WTC11 (cell line): ENCODE measurements at regions not wholly inside any gene's neighbourhood (a gene's known extent, or its start where the extent isn't known, plus 50 kb on each side); places are given as distances from the start of the nearest gene placed in this dataset.

Source experiments
- CBFB ChIP-seq: sonication (generic); formaldehyde crosslinking; IDR thresholded peaks from 2 replicates; pipeline ENCODE4 v1.8.1; 2022; ENCODE audit warnings: mild to moderate bottlenecking, low read depth, missing genetic modification reagents
- EMX1 ChIP-seq: fragments of 250-450 bp; sonication (Bioruptor Pico); IDR thresholded peaks from 2 replicates; pipeline ENCODE4 v1.8.0; 2021; ENCODE audit warnings: mild to moderate bottlenecking
- ETV6 ChIP-seq: sonication (generic); formaldehyde crosslinking; IDR thresholded peaks from 2 replicates; pipeline ENCODE4 v1.8.1; 2022; ENCODE audit warnings: mild to moderate bottlenecking, missing genetic modification reagents
- FOXJ3 ChIP-seq: sonication (generic); formaldehyde crosslinking; IDR thresholded peaks from 2 replicates; pipeline ENCODE4 v1.9.0; 2021; ENCODE audit warnings: missing genetic modification reagents, mild to moderate bottlenecking, borderline replicate concordance
- FOXK1 ChIP-seq: sonication (generic); formaldehyde crosslinking; IDR thresholded peaks from 2 replicates; pipeline ENCODE4 v1.8.0; 2022; ENCODE audit warnings: mild to moderate bottlenecking, moderate library complexity, missing genetic modification reagents
- GABPB1 ChIP-seq: sonication (generic); formaldehyde crosslinking; IDR thresholded peaks from 2 replicates; pipeline ENCODE4 v1.8.1; 2023; ENCODE audit warnings: mild to moderate bottlenecking, missing genetic modification reagents
- JUN ChIP-seq: sonication (generic); formaldehyde crosslinking; IDR thresholded peaks from 2 replicates; pipeline ENCODE4 v1.8.0; 2023; ENCODE audit warnings: mild to moderate bottlenecking, missing genetic modification reagents
- NR1H2 ChIP-seq: sonication (generic); formaldehyde crosslinking; IDR thresholded peaks from 2 replicates; pipeline ENCODE4 v1.9.0; 2021; ENCODE audit warnings: mild to moderate bottlenecking, moderate library complexity, missing genetic modification reagents
- NR3C1 ChIP-seq: sonication (generic); formaldehyde crosslinking; conservative IDR thresholded peaks from 2 replicates; pipeline ENCODE4 v1.8.1; 2023; ENCODE audit warnings: low read depth, mild to moderate bottlenecking, missing genetic modification reagents
- TEAD1 ChIP-seq: sonication (generic); formaldehyde crosslinking; IDR thresholded peaks from 2 replicates; pipeline ENCODE4 v1.8.0; 2022; ENCODE audit warnings: mild to moderate bottlenecking, missing genetic modification reagents
- TP53 ChIP-seq: sonication (generic); formaldehyde crosslinking; IDR thresholded peaks from 2 replicates; pipeline ENCODE4 v1.8.1; 2023; ENCODE audit warnings: mild to moderate bottlenecking, missing genetic modification reagents
- ZBTB21 ChIP-seq: sonication (generic); formaldehyde crosslinking; IDR thresholded peaks from 2 replicates; pipeline ENCODE4 v1.8.1; 2023; ENCODE audit warnings: mild to moderate bottlenecking, missing genetic modification reagents, borderline replicate concordance
- ZNF232 ChIP-seq: sonication (generic); formaldehyde crosslinking; IDR thresholded peaks from 2 replicates; pipeline ENCODE4 v1.8.0; 2022; ENCODE audit warnings: mild to moderate bottlenecking, missing genetic modification reagents
- ZNF263 ChIP-seq: sonication (generic); formaldehyde crosslinking; IDR thresholded peaks from 2 replicates; pipeline ENCODE4 v1.8.1; 2022; ENCODE audit warnings: low read depth, mild to moderate bottlenecking, moderate library complexity, missing genetic modification reagents
- ZNF317 ChIP-seq: sonication (generic); formaldehyde crosslinking; IDR thresholded peaks from 2 replicates; pipeline ENCODE4 v1.8.1; 2023; ENCODE audit warnings: low read depth, mild to moderate bottlenecking, moderate library complexity, missing genetic modification reagents, borderline replicate concordance
- ZNF423 ChIP-seq: fragments of 250-450 bp; sonication (Bioruptor Pico); IDR thresholded peaks from 2 replicates; pipeline ENCODE4 v2.1.2; 2022; ENCODE audit warnings: mild to moderate bottlenecking, moderate library complexity
- ZNF532 ChIP-seq: fragments of 250-450 bp; sonication (Bioruptor Pico); IDR thresholded peaks from 2 replicates; pipeline ENCODE4 v1.9.0; 2021; ENCODE audit warnings: mild to moderate bottlenecking, borderline replicate concordance
- TF ChIP-seq, protein P1 (sequence below): sonication (generic); formaldehyde crosslinking; IDR thresholded peaks from 2 replicates; pipeline ENCODE4 v1.8.1; 2023; ENCODE audit warnings: mild to moderate bottlenecking, missing genetic modification reagents, borderline replicate concordance
- TF ChIP-seq, protein P2 (sequence below): fragments of 250-450 bp; sonication (Bioruptor Pico); IDR thresholded peaks from 2 replicates; pipeline ENCODE4 v1.9.0; 2021; ENCODE audit warnings: moderate library complexity, mild to moderate bottlenecking, inconsistent platforms, borderline replicate concordance
- TF ChIP-seq, protein P3 (sequence below): sonication (generic); formaldehyde crosslinking; IDR thresholded peaks from 2 replicates; pipeline ENCODE4 v1.8.1; 2022; ENCODE audit warnings: missing genetic modification reagents, borderline replicate concordance
- TF ChIP-seq, protein P4 (sequence below): fragments of 200-600 bp; IDR thresholded peaks from 2 replicates; pipeline ENCODE4 v1.8.0; 2022; ENCODE audit warnings: antibody characterized with exemption
- TF ChIP-seq, protein P5 (sequence below): fragments of 250-450 bp; sonication (Bioruptor Pico); IDR thresholded peaks from 2 replicates; pipeline ENCODE4 v1.9.0; 2021; ENCODE audit warnings: mild to moderate bottlenecking

DNA sequence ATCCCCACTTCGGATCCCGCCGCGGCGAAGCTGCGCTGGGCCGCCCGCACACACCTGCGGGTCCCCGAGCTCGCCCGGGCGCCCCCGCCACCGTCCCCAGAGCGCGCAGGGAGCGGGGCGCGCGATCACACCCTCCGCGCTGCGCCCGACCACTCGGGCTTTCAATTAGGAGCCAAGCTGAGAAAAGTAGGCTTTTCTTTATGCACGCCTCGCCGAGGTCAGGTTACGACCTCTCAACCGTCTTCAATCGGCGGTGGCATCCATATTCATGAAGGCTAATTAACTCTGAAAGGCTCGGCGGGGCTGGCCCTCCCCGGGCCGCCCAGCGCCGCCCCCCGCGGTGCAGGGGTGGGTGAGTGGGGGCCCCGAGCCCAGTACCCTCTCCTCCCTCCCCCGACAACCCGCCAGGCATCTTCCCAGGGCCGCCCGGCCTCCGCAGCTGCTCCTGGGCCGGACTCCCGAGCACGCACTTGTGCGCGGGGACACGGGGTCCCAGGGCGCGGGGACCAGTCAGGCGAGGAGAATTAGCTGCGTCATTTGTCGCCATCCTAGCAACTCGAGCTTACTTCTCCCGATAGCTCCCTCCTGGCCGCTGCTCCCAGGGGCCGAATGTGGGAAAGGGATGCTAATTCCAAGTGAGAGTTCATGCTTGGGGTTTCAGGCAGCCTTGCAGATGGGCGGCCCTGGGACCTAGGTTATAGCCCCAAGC, 155.5 kb upstream of the LYZL2 start (continued):
- TF ChIP-seq, protein P1, sequence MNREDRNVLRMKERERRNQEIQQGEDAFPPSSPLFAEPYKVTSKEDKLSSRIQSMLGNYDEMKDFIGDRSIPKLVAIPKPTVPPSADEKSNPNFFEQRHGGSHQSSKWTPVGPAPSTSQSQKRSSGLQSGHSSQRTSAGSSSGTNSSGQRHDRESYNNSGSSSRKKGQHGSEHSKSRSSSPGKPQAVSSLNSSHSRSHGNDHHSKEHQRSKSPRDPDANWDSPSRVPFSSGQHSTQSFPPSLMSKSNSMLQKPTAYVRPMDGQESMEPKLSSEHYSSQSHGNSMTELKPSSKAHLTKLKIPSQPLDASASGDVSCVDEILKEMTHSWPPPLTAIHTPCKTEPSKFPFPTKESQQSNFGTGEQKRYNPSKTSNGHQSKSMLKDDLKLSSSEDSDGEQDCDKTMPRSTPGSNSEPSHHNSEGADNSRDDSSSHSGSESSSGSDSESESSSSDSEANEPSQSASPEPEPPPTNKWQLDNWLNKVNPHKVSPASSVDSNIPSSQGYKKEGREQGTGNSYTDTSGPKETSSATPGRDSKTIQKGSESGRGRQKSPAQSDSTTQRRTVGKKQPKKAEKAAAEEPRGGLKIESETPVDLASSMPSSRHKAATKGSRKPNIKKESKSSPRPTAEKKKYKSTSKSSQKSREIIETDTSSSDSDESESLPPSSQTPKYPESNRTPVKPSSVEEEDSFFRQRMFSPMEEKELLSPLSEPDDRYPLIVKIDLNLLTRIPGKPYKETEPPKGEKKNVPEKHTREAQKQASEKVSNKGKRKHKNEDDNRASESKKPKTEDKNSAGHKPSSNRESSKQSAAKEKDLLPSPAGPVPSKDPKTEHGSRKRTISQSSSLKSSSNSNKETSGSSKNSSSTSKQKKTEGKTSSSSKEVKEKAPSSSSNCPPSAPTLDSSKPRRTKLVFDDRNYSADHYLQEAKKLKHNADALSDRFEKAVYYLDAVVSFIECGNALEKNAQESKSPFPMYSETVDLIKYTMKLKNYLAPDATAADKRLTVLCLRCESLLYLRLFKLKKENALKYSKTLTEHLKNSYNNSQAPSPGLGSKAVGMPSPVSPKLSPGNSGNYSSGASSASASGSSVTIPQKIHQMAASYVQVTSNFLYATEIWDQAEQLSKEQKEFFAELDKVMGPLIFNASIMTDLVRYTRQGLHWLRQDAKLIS (CRISPR knock-in tag) = no peak
- TF ChIP-seq GABPB1 (CRISPR knock-in tag) (no peak), ETV6 (CRISPR knock-in tag) (no peak), TEAD1 (peak; percentile 21; the same call in 1 of the 2 replicates), ZNF317 (CRISPR knock-in tag) (no peak), ZNF423 (CRISPR knock-in tag) (peak; percentile 96), ZNF232 (CRISPR knock-in tag) (no peak), EMX1 (CRISPR knock-in tag) (no peak), ZBTB21 (CRISPR knock-in tag) (no peak), ZNF532 (CRISPR knock-in tag) (no peak), NR3C1 (no peak), ZNF263 (CRISPR knock-in tag) (no peak), TP53 (CRISPR knock-in tag) (no peak), JUN (CRISPR knock-in tag) (no peak), CBFB (CRISPR knock-in tag) (no peak), NR1H2 (CRISPR knock-in tag) (no peak), FOXJ3 (CRISPR knock-in tag) (no peak), FOXK1 (CRISPR knock-in tag) (no peak)
- TF ChIP-seq, protein P2, sequence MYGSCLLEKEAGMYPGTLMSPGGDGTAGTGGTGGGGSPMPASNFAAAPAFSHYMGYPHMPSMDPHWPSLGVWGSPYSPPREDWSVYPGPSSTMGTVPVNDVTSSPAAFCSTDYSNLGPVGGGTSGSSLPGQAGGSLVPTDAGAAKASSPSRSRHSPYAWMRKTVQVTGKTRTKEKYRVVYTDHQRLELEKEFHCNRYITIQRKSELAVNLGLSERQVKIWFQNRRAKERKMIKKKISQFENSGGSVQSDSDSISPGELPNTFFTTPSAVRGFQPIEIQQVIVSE = no peak
- TF ChIP-seq, protein P3, sequence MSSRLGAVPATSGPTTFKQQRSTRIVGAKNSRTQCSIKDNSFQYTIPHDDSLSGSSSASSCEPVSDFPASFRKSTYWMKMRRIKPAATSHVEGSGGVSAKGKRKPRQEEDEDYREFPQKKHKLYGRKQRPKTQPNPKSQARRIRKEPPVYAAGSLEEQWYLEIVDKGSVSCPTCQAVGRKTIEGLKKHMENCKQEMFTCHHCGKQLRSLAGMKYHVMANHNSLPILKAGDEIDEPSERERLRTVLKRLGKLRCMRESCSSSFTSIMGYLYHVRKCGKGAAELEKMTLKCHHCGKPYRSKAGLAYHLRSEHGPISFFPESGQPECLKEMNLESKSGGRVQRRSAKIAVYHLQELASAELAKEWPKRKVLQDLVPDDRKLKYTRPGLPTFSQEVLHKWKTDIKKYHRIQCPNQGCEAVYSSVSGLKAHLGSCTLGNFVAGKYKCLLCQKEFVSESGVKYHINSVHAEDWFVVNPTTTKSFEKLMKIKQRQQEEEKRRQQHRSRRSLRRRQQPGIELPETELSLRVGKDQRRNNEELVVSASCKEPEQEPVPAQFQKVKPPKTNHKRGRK (CRISPR knock-in tag) = no peak
- TF ChIP-seq, protein P4, sequence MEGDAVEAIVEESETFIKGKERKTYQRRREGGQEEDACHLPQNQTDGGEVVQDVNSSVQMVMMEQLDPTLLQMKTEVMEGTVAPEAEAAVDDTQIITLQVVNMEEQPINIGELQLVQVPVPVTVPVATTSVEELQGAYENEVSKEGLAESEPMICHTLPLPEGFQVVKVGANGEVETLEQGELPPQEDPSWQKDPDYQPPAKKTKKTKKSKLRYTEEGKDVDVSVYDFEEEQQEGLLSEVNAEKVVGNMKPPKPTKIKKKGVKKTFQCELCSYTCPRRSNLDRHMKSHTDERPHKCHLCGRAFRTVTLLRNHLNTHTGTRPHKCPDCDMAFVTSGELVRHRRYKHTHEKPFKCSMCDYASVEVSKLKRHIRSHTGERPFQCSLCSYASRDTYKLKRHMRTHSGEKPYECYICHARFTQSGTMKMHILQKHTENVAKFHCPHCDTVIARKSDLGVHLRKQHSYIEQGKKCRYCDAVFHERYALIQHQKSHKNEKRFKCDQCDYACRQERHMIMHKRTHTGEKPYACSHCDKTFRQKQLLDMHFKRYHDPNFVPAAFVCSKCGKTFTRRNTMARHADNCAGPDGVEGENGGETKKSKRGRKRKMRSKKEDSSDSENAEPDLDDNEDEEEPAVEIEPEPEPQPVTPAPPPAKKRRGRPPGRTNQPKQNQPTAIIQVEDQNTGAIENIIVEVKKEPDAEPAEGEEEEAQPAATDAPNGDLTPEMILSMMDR = no peak
- TF ChIP-seq, protein P5, sequence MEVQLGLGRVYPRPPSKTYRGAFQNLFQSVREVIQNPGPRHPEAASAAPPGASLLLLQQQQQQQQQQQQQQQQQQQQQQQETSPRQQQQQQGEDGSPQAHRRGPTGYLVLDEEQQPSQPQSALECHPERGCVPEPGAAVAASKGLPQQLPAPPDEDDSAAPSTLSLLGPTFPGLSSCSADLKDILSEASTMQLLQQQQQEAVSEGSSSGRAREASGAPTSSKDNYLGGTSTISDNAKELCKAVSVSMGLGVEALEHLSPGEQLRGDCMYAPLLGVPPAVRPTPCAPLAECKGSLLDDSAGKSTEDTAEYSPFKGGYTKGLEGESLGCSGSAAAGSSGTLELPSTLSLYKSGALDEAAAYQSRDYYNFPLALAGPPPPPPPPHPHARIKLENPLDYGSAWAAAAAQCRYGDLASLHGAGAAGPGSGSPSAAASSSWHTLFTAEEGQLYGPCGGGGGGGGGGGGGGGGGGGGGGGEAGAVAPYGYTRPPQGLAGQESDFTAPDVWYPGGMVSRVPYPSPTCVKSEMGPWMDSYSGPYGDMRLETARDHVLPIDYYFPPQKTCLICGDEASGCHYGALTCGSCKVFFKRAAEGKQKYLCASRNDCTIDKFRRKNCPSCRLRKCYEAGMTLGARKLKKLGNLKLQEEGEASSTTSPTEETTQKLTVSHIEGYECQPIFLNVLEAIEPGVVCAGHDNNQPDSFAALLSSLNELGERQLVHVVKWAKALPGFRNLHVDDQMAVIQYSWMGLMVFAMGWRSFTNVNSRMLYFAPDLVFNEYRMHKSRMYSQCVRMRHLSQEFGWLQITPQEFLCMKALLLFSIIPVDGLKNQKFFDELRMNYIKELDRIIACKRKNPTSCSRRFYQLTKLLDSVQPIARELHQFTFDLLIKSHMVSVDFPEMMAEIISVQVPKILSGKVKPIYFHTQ (CRISPR knock-in tag) = no peak
